HS-27A (cell line): ENCODE measurements at regions not wholly inside any gene's neighbourhood (a gene's known extent, or its start where the extent isn't known, plus 50 kb on each side); places are given as distances from the start of the nearest gene placed in this dataset.
"Not testable (repeated sequence)": the region's sequence is repeated elsewhere in the genome, so short reads cannot be mapped to it uniquely, and the experiment has no call there.

ENCODE experiments used
- DNase-seq: peaks from one replicate; pipeline ENCODE4 v3.0.0-alpha.2; 2012; ENCODE audit warnings: low read depth, missing footprints

- not testable (repeated sequence) for DNase-seq
Observed at GRCh38 chr21:10428981-10429534, 92.3 kb upstream of the TPTE start.

GRCh38 chr21:10430005-10430404, 91.4 kb upstream of the TPTE start:
- DNase-seq = no peak

- not testable (repeated sequence) for DNase-seq
Observed at GRCh38 chr21:10431995-10432394, 89.4 kb upstream of the TPTE start.

GRCh38 chr21:10432456-10432855, 88.9 kb upstream of the TPTE start:
- not testable (repeated sequence) for DNase-seq

GRCh38 chr21:10437977-10438376, 83.4 kb upstream of the TPTE start:
- not testable (repeated sequence) for DNase-seq

- DNase-seq = not testable (repeated sequence)
Observed at GRCh38 chr21:10440639-10441038, 80.7 kb upstream of the TPTE start.

- DNase-seq = not testable (repeated sequence)
Observed at GRCh38 chr21:10442018-10442417, 79.4 kb upstream of the TPTE start.

- DNase-seq = not testable (repeated sequence)
Observed at GRCh38 chr21:10445685-10446084, 75.7 kb upstream of the TPTE start.

GRCh38 chr21:10449451-10449850, 71.9 kb upstream of the TPTE start:
- DNase-seq = not testable (repeated sequence)

- DNase-seq = not testable (repeated sequence)
Observed at GRCh38 chr21:10451274-10451673, 70.1 kb upstream of the TPTE start.

GRCh38 chr21:10457765-10458164, 63.6 kb upstream of the TPTE start:
- not testable (repeated sequence) for DNase-seq

GRCh38 chr21:10460957-10461356, 60.4 kb upstream of the TPTE start:
- not testable (repeated sequence) for DNase-seq

- DNase-seq = not testable (repeated sequence)
Observed at GRCh38 chr21:10461445-10461844, 59.9 kb upstream of the TPTE start.

- DNase-seq = no peak
Observed at GRCh38 chr21:10463156-10463555, 58.2 kb upstream of the TPTE start.

GRCh38 chr21:10464975-10465374, 56.4 kb upstream of the TPTE start:
- DNase-seq = no peak

GRCh38 chr21:10465524-10466110, 55.8 kb upstream of the TPTE start:
- not testable (repeated sequence) for DNase-seq

- no peak for DNase-seq
Observed at GRCh38 chr21:10466200-10466599, 55.2 kb upstream of the TPTE start.
